HEK293 (cell line): ENCODE measurements at regions not wholly inside any gene's neighbourhood (a gene's known extent, or its start where the extent isn't known, plus 50 kb on each side); places are given as distances from the start of the nearest gene placed in this dataset.

Source experiments
- CTCF ChIA-PET: fragments of 350-600 bp; formaldehyde crosslinking; extraction: SDS; loops from one replicate; lab custom pipeline; 2021; ENCODE audit warnings: antibody characterized with exemption; lab: Yijun Ruan, JAX
- POLR2A ChIA-PET: fragments of 300-600 bp; formaldehyde crosslinking; extraction: SDS; loops from one replicate; lab custom pipeline; 2020; ENCODE audit warnings: antibody characterized with exemption, inconsistent platforms; lab: Yijun Ruan, JAX
- H3K27ac ChIP-seq: fragments of 200-500 bp; sonication (Bioruptor generic); 2 replicates; pipeline ENCODE4 v1.5.1; 2014; ENCODE audit warnings: low read depth, low read length, control low read depth, inconsistent platforms; ENCODE audit errors: extremely low read depth
- H3K36me3 ChIP-seq, 2 experiments: fragments of 200-500 bp in 1 of 2; sonication (Bioruptor generic) in 1 of 2; 1 replicate in 1 of 2; 2 replicates in 1 of 2; pipeline ENCODE4 v1.5.1; 2014 to 2017; ENCODE audit warnings: inconsistent platforms in 2 of 2, low read length in 2 of 2; ENCODE audit not compliant: control insufficient read depth in 2 of 2, insufficient read depth in 1 of 2
- H3K4me1 ChIP-seq: fragments of 200-500 bp; sonication (Bioruptor generic); 2 replicates; pipeline ENCODE4 v1.5.1; 2014; ENCODE audit warnings: mild to moderate bottlenecking, low read length, inconsistent platforms; ENCODE audit not compliant: control insufficient read depth, insufficient read depth
- H3K4me3 ChIP-seq: 2 replicates; pipeline ENCODE4 v1.5.1; 2011; ENCODE audit warnings: low read depth, mild to moderate bottlenecking, control low read depth, low read length, moderate library complexity
- H3K9me3 ChIP-seq: fragments of 200-500 bp; sonication (Bioruptor generic); 2 replicates; pipeline ENCODE4 v1.5.1; 2014; ENCODE audit warnings: low read depth, low read length, inconsistent platforms; ENCODE audit not compliant: control insufficient read depth, insufficient read depth
- HOXC10 ChIP-seq: sonication (generic); formaldehyde crosslinking; IDR thresholded peaks from 2 replicates; pipeline ENCODE4 v1.8.1; 2023; ENCODE audit warnings: mild to moderate bottlenecking, missing genetic modification reagents
- PRDM1 ChIP-seq: fragments of 450-650 bp; formaldehyde crosslinking; IDR thresholded peaks from 2 replicates; pipeline ENCODE4; 2016; ENCODE audit warnings: missing biosample characterization, missing genetic modification characterization
- RBAK ChIP-seq: fragments of 450-650 bp; formaldehyde crosslinking; IDR thresholded peaks from 2 replicates; pipeline ENCODE4 v1.5.1; 2016; ENCODE audit warnings: missing biosample characterization, missing genetic modification characterization
- ZBTB17 ChIP-seq: fragments of 450-650 bp; formaldehyde crosslinking; IDR thresholded peaks from 2 replicates; pipeline ENCODE4 v1.5.1; 2016; ENCODE audit warnings: missing biosample characterization, missing genetic modification characterization
- ZBTB21 ChIP-seq: fragments of 450-650 bp; formaldehyde crosslinking; IDR thresholded peaks from 2 replicates; pipeline ENCODE4 v1.5.1; 2017; ENCODE audit warnings: missing biosample characterization, missing genetic modification characterization
- ZBTB48 ChIP-seq: fragments of 450-650 bp; formaldehyde crosslinking; IDR thresholded peaks from 2 replicates; pipeline ENCODE4 v1.5.1; 2016; ENCODE audit warnings: missing biosample characterization, missing genetic modification characterization
- ZNF274 ChIP-seq, 2 experiments: fragments of 200-500 bp in 1 of 2; fragments of 450-650 bp in 1 of 2; sonication (Bioruptor generic) in 1 of 2; formaldehyde crosslinking in 1 of 2; IDR thresholded peaks; 2 replicates each; pipeline versions ENCODE4 v1.5.1 to v1.6.1; 2014 to 2016; ENCODE audit warnings: borderline replicate concordance in 1 of 2, inconsistent platforms in 1 of 2, low read length in 1 of 2, missing biosample characterization in 1 of 2, missing genetic modification characterization in 1 of 2
- ZNF341 ChIP-seq: fragments of 450-650 bp; formaldehyde crosslinking; IDR thresholded peaks from 2 replicates; pipeline ENCODE4; 2016; ENCODE audit warnings: low read depth, missing biosample characterization, missing genetic modification characterization
- ZNF791 ChIP-seq: fragments of 450-650 bp; formaldehyde crosslinking; IDR thresholded peaks from 2 replicates; pipeline ENCODE4 v1.5.1; 2016; ENCODE audit warnings: missing biosample characterization, missing genetic modification characterization
- TF ChIP-seq, protein P1 (sequence below): fragments of 450-650 bp; formaldehyde crosslinking; IDR thresholded peaks from 2 replicates; pipeline ENCODE4 v1.5.1; 2016; ENCODE audit warnings: missing biosample characterization, missing genetic modification characterization
- TF ChIP-seq, protein P2 (sequence below): fragments of 450-650 bp; formaldehyde crosslinking; IDR thresholded peaks from 2 replicates; pipeline ENCODE4 v1.5.1; 2016; ENCODE audit warnings: missing biosample characterization, missing genetic modification characterization
- TF ChIP-seq, protein P3 (sequence below): fragments of 450-650 bp; formaldehyde crosslinking; IDR thresholded peaks from 2 replicates; pipeline ENCODE4 v1.5.1; 2017; ENCODE audit warnings: missing biosample characterization, missing genetic modification characterization
- TF ChIP-seq, protein P4 (sequence below): fragments of 450-650 bp; formaldehyde crosslinking; conservative IDR thresholded peaks from 2 replicates; pipeline ENCODE4 v1.5.1; 2016; ENCODE audit warnings: low read depth, missing biosample characterization, missing genetic modification characterization
- TF ChIP-seq, protein P5 (sequence below): fragments of 450-650 bp; formaldehyde crosslinking; IDR thresholded peaks from 2 replicates; pipeline ENCODE4 v1.5.1; 2016; ENCODE audit warnings: missing biosample characterization, missing genetic modification characterization, low read depth
- TF ChIP-seq, protein P6 (sequence below): fragments of 450-650 bp; formaldehyde crosslinking; IDR thresholded peaks from 2 replicates; pipeline ENCODE4 v1.5.1; 2016; ENCODE audit warnings: missing biosample characterization, missing genetic modification characterization

DNA sequence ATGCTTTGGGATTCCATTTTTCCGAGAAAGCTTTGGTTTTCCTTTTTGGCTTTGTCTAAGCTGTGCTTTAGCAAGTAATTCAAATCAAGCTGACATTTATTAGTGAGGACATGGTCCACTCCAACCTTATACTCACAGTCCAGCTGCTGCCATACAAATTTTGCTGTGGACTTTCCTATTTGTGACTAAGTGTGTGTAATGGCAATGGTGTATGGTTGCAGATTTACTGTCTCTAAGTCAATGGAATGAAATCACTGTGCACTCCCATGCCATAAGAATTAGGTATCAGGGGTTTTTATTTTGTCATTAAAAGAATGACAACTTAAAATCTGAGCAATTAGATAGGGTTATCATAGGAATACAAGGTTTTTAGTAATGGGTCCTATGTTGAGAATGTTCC is 530.0 kb downstream of the CCDC171 start (continued):
- TF ChIP-seq, protein P1, sequence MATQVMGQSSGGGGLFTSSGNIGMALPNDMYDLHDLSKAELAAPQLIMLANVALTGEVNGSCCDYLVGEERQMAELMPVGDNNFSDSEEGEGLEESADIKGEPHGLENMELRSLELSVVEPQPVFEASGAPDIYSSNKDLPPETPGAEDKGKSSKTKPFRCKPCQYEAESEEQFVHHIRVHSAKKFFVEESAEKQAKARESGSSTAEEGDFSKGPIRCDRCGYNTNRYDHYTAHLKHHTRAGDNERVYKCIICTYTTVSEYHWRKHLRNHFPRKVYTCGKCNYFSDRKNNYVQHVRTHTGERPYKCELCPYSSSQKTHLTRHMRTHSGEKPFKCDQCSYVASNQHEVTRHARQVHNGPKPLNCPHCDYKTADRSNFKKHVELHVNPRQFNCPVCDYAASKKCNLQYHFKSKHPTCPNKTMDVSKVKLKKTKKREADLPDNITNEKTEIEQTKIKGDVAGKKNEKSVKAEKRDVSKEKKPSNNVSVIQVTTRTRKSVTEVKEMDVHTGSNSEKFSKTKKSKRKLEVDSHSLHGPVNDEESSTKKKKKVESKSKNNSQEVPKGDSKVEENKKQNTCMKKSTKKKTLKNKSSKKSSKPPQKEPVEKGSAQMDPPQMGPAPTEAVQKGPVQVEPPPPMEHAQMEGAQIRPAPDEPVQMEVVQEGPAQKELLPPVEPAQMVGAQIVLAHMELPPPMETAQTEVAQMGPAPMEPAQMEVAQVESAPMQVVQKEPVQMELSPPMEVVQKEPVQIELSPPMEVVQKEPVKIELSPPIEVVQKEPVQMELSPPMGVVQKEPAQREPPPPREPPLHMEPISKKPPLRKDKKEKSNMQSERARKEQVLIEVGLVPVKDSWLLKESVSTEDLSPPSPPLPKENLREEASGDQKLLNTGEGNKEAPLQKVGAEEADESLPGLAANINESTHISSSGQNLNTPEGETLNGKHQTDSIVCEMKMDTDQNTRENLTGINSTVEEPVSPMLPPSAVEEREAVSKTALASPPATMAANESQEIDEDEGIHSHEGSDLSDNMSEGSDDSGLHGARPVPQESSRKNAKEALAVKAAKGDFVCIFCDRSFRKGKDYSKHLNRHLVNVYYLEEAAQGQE: no peak
- TF ChIP-seq ZNF791 (tag by site-specific recombination) (no peak), ZNF341 (tag by site-specific recombination) (no peak)

DNA sequence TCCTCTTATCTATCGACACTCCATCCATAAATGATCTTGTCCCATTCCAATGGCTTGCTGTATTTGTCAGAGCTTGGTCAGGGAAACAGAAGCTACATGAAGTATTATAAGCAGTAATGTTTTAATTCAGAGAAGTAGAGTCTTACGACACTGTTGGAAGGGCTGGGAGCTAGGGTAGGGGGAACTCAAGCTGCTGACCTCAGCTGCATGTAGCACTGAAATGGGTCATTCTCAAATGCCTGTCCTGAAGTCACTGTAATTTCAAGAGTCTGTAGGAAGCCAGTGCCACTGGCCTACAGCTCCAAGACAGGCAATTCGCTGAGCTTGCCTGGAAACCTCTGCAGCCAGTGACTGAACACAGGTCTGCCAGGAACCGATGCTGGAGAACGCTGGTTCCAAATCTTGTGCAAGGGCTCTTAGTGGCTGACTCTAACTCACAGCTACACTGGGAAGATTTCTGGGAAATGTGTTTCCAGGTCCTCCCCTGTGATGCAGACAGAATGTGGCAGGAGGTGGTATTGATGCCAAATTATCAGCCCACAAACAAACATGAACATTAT is 532.4 kb downstream of the CCDC171 start:
- no peaks in the 10 kb centered on the region for H3K9me3 ChIP-seq
- H3K27ac ChIP-seq: no peak overlapping the region
- no peaks in the 10 kb centered on the region for H3K36me3 ChIP-seq
- ChIA-PET POLR2A (no interaction called here), CTCF (no interaction called here)
- TF ChIP-seq, protein P2, sequence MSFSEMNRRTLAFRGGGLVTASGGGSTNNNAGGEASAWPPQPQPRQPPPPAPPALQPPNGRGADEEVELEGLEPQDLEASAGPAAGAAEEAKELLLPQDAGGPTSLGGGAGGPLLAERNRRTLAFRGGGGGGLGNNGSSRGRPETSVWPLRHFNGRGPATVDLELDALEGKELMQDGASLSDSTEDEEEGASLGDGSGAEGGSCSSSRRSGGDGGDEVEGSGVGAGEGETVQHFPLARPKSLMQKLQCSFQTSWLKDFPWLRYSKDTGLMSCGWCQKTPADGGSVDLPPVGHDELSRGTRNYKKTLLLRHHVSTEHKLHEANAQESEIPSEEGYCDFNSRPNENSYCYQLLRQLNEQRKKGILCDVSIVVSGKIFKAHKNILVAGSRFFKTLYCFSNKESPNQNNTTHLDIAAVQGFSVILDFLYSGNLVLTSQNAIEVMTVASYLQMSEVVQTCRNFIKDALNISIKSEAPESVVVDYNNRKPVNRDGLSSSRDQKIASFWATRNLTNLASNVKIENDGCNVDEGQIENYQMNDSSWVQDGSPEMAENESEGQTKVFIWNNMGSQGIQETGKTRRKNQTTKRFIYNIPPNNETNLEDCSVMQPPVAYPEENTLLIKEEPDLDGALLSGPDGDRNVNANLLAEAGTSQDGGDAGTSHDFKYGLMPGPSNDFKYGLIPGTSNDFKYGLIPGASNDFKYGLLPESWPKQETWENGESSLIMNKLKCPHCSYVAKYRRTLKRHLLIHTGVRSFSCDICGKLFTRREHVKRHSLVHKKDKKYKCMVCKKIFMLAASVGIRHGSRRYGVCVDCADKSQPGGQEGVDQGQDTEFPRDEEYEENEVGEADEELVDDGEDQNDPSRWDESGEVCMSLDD (tag by site-specific recombination): no peak
- TF ChIP-seq RBAK (tag by site-specific recombination) (no peak), ZNF274 (IDR thresholded peaks at IDR 0.05; ENCODE audit: low read length) (no peak), ZNF274 (tag by site-specific recombination; IDR thresholded peaks at IDR 0.05; ENCODE audit: borderline replicate concordance) (no peak), ZBTB48 (tag by site-specific recombination) (no peak), HOXC10 (CRISPR knock-in tag) (no peak), PRDM1 (no peak), ZBTB21 (tag by site-specific recombination) (no peak), ZBTB17 (tag by site-specific recombination) (no peak)
- TF ChIP-seq, protein P3, sequence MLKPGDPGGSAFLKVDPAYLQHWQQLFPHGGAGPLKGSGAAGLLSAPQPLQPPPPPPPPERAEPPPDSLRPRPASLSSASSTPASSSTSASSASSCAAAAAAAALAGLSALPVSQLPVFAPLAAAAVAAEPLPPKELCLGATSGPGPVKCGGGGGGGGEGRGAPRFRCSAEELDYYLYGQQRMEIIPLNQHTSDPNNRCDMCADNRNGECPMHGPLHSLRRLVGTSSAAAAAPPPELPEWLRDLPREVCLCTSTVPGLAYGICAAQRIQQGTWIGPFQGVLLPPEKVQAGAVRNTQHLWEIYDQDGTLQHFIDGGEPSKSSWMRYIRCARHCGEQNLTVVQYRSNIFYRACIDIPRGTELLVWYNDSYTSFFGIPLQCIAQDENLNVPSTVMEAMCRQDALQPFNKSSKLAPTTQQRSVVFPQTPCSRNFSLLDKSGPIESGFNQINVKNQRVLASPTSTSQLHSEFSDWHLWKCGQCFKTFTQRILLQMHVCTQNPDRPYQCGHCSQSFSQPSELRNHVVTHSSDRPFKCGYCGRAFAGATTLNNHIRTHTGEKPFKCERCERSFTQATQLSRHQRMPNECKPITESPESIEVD (tag by site-specific recombination): no peak
- TF ChIP-seq, protein P4, sequence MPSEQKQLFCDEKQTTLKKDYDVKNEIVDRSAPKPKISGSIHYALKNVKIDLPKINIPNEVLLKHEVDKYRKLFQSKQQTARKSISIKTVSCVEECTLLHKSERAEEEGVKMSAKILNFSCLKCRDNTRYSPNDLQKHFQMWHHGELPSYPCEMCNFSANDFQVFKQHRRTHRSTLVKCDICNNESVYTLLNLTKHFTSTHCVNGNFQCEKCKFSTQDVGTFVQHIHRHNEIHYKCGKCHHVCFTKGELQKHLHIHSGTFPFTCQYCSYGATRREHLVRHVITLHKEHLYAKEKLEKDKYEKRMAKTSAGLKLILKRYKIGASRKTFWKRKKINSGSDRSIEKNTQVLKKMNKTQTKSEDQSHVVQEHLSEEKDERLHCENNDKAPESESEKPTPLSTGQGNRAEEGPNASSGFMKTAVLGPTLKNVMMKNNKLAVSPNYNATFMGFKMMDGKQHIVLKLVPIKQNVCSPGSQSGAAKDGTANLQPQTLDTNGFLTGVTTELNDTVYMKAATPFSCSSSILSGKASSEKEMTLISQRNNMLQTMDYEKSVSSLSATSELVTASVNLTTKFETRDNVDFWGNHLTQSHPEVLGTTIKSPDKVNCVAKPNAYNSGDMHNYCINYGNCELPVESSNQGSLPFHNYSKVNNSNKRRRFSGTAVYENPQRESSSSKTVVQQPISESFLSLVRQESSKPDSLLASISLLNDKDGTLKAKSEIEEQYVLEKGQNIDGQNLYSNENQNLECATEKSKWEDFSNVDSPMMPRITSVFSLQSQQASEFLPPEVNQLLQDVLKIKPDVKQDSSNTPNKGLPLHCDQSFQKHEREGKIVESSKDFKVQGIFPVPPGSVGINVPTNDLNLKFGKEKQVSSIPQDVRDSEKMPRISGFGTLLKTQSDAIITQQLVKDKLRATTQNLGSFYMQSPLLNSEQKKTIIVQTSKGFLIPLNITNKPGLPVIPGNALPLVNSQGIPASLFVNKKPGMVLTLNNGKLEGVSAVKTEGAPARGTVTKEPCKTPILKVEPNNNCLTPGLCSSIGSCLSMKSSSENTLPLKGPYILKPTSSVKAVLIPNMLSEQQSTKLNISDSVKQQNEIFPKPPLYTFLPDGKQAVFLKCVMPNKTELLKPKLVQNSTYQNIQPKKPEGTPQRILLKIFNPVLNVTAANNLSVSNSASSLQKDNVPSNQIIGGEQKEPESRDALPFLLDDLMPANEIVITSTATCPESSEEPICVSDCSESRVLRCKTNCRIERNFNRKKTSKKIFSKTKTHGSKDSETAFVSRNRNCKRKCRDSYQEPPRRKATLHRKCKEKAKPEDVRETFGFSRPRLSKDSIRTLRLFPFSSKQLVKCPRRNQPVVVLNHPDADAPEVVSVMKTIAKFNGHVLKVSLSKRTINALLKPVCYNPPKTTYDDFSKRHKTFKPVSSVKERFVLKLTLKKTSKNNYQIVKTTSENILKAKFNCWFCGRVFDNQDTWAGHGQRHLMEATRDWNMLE (tag by site-specific recombination): no peak
- TF ChIP-seq, protein P5, sequence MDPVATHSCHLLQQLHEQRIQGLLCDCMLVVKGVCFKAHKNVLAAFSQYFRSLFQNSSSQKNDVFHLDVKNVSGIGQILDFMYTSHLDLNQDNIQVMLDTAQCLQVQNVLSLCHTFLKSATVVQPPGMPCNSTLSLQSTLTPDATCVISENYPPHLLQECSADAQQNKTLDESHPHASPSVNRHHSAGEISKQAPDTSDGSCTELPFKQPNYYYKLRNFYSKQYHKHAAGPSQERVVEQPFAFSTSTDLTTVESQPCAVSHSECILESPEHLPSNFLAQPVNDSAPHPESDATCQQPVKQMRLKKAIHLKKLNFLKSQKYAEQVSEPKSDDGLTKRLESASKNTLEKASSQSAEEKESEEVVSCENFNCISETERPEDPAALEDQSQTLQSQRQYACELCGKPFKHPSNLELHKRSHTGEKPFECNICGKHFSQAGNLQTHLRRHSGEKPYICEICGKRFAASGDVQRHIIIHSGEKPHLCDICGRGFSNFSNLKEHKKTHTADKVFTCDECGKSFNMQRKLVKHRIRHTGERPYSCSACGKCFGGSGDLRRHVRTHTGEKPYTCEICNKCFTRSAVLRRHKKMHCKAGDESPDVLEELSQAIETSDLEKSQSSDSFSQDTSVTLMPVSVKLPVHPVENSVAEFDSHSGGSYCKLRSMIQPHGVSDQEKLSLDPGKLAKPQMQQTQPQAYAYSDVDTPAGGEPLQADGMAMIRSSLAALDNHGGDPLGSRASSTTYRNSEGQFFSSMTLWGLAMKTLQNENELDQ (tag by site-specific recombination): no peak
- TF ChIP-seq, protein P6, sequence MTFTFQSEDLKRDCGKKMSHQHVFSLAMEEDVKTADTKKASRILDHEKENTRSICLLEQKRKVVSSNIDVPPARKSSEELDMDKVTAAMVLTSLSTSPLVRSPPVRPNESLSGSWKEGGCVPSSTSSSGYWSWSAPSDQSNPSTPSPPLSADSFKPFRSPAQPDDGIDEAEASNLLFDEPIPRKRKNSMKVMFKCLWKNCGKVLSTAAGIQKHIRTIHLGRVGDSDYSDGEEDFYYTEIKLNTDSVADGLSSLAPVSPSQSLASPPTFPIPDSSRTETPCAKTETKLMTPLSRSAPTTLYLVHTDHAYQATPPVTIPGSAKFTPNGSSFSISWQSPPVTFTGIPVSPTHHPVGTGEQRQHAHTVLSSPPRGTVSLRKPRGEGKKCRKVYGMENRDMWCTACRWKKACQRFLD (tag by site-specific recombination): no peak
- H3K4me1 ChIP-seq: no peaks in the 10 kb centered on the region
- H3K4me3 ChIP-seq: no peak overlapping the region
